Left lung (tissue), 4 donors: ENCODE measurements at regions not wholly inside any gene's neighbourhood (a gene's known extent, or its start where the extent isn't known, plus 50 kb on each side); places are given as distances from the start of the nearest gene placed in this dataset.

Experiments used
- ATAC-seq: fragments of 200-7000 bp; cut with Tn5 transposase; one replicate; pipeline ENCODE4 v1.9.1; 2020; ENCODE audit warnings: moderate library complexity
- DNase-seq, 4 donors: peaks; one replicate each; pipeline ENCODE4 v3.0.0-alpha.2; 2013 to 2020
- H3K27ac ChIP-seq, 2 donors: fragments of 200-600 bp; sonication (generic) in 1 of 2; one replicate each; pipeline versions ENCODE4 v1.5.0 to v1.8.0; 2020 to 2021
- H3K27me3 ChIP-seq, 2 donors: fragments of 200-600 bp; sonication (generic) in 1 of 2; one replicate each; pipeline versions ENCODE4 v1.5.0 to v1.8.0; 2020 to 2021
- H3K36me3 ChIP-seq, 2 donors: fragments of 200-600 bp; sonication (generic) in 1 of 2; one replicate each; pipeline versions ENCODE4 v1.5.0 to v1.8.0; 2020 to 2021
- H3K4me1 ChIP-seq, 2 donors: fragments of 200-600 bp; one replicate each; pipeline ENCODE4 v1.8.0; 2021
- H3K4me3 ChIP-seq, 2 donors: fragments of 200-600 bp; sonication (generic) in 1 of 2; one replicate each; pipeline versions ENCODE4 v1.5.0 to v1.8.0; 2020 to 2021; ENCODE audit warnings: mild to moderate bottlenecking in 1 of 2
- H3K9me3 ChIP-seq, 2 donors: fragments of 200-600 bp; sonication (generic) in 1 of 2; one replicate each; pipeline versions ENCODE4 v1.5.0 to v1.8.0; 2020 to 2021
- CTCF ChIP-seq, 2 donors: fragments of 200-600 bp; sonication (generic) in 1 of 2; IDR thresholded peaks; one replicate each; pipeline versions ENCODE4 v1.5.0 to v1.8.0; 2021; ENCODE audit warnings: antibody characterized with exemption in 2 of 2
- intact Hi-C, 2 donors: fragments of 100-400 bp; cut with DNase I; formaldehyde crosslinking; loops; one replicate each; pipeline versions ENCODE4 v1.11.2 to v1.14.2; 2022
- donor health status: DM: no; HTN: yes; CAD: no.
- donor health status: DM: no; HTN: no; CAD: no.

GRCh38 chr14:39851202-39851601, 419.0 kb upstream of the FBXO33 start:
- H3K27ac ChIP-seq, result no peak overlapping the region
- DNase-seq (no peak), ATAC-seq (no peak)
- no peaks in the 10 kb centered on the region for H3K36me3 ChIP-seq
- no peak for TF ChIP-seq CTCF (IDR thresholded peaks at IDR 0.05)
- no peaks in the 10 kb centered on the region for H3K4me1 ChIP-seq
- no peaks in the 10 kb centered on the region for H3K9me3 ChIP-seq
- no peak overlapping the region for H3K4me3 ChIP-seq
- no peaks in the 10 kb centered on the region for H3K27me3 ChIP-seq
- intact Hi-C loops, result no loop called here

GRCh38 chr14:39847852-39848251, 415.6 kb upstream of the FBXO33 start:
- intact Hi-C loops, result no loop called here
- TF ChIP-seq CTCF (IDR thresholded peaks at IDR 0.05), result no peak

GRCh38 chr14:39847194-39847593, 415.0 kb upstream of the FBXO33 start:
- Histone ChIP-seq H3K4me1 (no peaks in the 10 kb centered on the region), H3K27ac (no peak overlapping the region), H3K27me3 (no peaks in the 10 kb centered on the region), H3K9me3 (no peaks in the 10 kb centered on the region), H3K4me3 (no peak overlapping the region), H3K36me3 (no peaks in the 10 kb centered on the region)
- intact Hi-C loops, result no loop called here
- DNase-seq (no peak), ATAC-seq (peak; percentile 22)
- TF ChIP-seq CTCF (IDR thresholded peaks at IDR 0.05), result no peak

More at GRCh38 chr14:39847852-39848251, 415.6 kb upstream of the FBXO33 start:
- DNase-seq, result no peak
- Histone ChIP-seq H3K9me3 (no peaks in the 10 kb centered on the region), H3K4me3 (no peak overlapping the region), H3K36me3 (no peaks in the 10 kb centered on the region), H3K27ac (no peak overlapping the region), H3K4me1 (no peaks in the 10 kb centered on the region), H3K27me3 (no peaks in the 10 kb centered on the region)
- ATAC-seq, result no peak

- DNase-seq, result peak in 1 of 4 donors; percentile 18
- H3K36me3 ChIP-seq, result no peaks in the 10 kb centered on the region
- intact Hi-C loops, result no loop called here
Observed at GRCh38 chr14:39843881-39844280, 411.6 kb upstream of the FBXO33 start.

GRCh38 chr14:39841088-39841487, 408.9 kb upstream of the FBXO33 start:
- ATAC-seq (no peak), DNase-seq (no peak)
- TF ChIP-seq CTCF (IDR thresholded peaks at IDR 0.05), result no peak
- intact Hi-C loops, result no loop called here
- Histone ChIP-seq H3K4me1 (no peaks in the 10 kb centered on the region), H3K4me3 (no peak overlapping the region), H3K9me3 (no peaks in the 10 kb centered on the region), H3K36me3 (no peaks in the 10 kb centered on the region), H3K27ac (no peak overlapping the region), H3K27me3 (no peaks in the 10 kb centered on the region)

More at GRCh38 chr14:39843881-39844280, 411.6 kb upstream of the FBXO33 start:
- no peaks in the 10 kb centered on the region for H3K9me3 ChIP-seq
- H3K27ac ChIP-seq, result no peak overlapping the region
- no peak for TF ChIP-seq CTCF (IDR thresholded peaks at IDR 0.05)
- H3K4me3 ChIP-seq, result no peak overlapping the region
- no peaks in the 10 kb centered on the region for H3K4me1 ChIP-seq
- no peaks in the 10 kb centered on the region for H3K27me3 ChIP-seq
- ATAC-seq, result no peak
